ENCODE measurements at regions not wholly inside any gene's neighbourhood (a gene's known extent, or its start where the extent isn't known, plus 50 kb on each side); places are given as distances from the start of the nearest gene placed in this dataset.

GRCh38 chr10:88169037-88169319 lies 305.6 kb downstream of the PTEN start:
- POLR2A ChIA-PET, result interaction anchor here (0.6 kb wide), 1 partner anchor 77 kb away, joined by 3 read pairs; no protein-coding TSS in a partner anchor
- Mint-ChIP-seq H3K36me3 (peaks cover 4% of the 10 kb centered on the region; the same call in 1 of the 2 replicates), H3K27me3 (ENCODE audit: low read depth) (no peaks in the 10 kb centered on the region), H3K4me3 (no peak overlapping the region), H3K9me3 (peaks cover 23% of the 10 kb centered on the region), H3K27ac (no peak overlapping the region), H3K4me1 (peaks cover 9% of the 10 kb centered on the region)
- no peak for DNase-seq (ENCODE audit: low spot score)
- CTCF ChIA-PET, result no interaction called here
- TF ChIP-seq RELA (CRISPR knock-in tag; IDR thresholded peaks at IDR 0.05; ENCODE audit: borderline replicate concordance) (no peak), ATF2 (CRISPR knock-in tag; IDR thresholded peaks at IDR 0.05; ENCODE audit: borderline replicate concordance, low read depth) (no peak), ZNF138 (CRISPR knock-in tag; conservative IDR thresholded peaks at IDR 0.05) (no peak)
- ATAC-seq, result no peak

DNA sequence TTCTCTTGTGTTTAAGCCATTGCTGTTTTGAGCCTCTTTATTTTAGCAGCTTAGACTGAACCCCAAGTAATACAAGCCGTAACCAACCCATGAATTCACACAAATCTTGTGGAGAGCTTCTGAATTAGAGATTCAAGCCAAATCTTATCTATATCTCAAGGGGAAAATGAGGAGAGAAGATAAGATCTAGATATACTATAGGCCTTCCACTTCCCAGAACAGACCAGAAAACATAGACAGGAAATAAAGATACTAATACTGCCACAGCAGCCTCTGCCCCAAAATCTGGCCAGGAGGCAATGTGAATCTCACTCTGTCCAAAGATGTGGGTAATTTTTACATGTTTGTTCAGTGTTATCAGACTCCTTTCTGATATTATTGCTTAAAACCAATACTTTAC lies 307.2 kb downstream of the PTEN start:
- H3K27me3 Mint-ChIP-seq (ENCODE audit: low read depth), result no peaks in the 10 kb centered on the region
- ATAC-seq, result no peak
- H3K9me3 Mint-ChIP-seq, result peaks cover 36% of the 10 kb centered on the region
- H3K4me3 Mint-ChIP-seq, result no peak overlapping the region
- POLR2A ChIA-PET, result no interaction called here
- H3K27ac Mint-ChIP-seq, result no peak overlapping the region
- TF ChIP-seq, protein P1, sequence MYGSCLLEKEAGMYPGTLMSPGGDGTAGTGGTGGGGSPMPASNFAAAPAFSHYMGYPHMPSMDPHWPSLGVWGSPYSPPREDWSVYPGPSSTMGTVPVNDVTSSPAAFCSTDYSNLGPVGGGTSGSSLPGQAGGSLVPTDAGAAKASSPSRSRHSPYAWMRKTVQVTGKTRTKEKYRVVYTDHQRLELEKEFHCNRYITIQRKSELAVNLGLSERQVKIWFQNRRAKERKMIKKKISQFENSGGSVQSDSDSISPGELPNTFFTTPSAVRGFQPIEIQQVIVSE (CRISPR knock-in tag; IDR thresholded peaks at IDR 0.05; ENCODE audit: borderline replicate concordance), result no peak
- TF ChIP-seq, protein P2, sequence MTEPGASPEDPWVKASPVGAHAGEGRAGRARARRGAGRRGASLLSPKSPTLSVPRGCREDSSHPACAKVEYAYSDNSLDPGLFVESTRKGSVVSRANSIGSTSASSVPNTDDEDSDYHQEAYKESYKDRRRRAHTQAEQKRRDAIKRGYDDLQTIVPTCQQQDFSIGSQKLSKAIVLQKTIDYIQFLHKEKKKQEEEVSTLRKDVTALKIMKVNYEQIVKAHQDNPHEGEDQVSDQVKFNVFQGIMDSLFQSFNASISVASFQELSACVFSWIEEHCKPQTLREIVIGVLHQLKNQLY (CRISPR knock-in tag; IDR thresholded peaks at IDR 0.05), result no peak
- no peak for TF ChIP-seq MYBL2 (CRISPR knock-in tag; IDR thresholded peaks at IDR 0.05)
- TF ChIP-seq, protein P3, sequence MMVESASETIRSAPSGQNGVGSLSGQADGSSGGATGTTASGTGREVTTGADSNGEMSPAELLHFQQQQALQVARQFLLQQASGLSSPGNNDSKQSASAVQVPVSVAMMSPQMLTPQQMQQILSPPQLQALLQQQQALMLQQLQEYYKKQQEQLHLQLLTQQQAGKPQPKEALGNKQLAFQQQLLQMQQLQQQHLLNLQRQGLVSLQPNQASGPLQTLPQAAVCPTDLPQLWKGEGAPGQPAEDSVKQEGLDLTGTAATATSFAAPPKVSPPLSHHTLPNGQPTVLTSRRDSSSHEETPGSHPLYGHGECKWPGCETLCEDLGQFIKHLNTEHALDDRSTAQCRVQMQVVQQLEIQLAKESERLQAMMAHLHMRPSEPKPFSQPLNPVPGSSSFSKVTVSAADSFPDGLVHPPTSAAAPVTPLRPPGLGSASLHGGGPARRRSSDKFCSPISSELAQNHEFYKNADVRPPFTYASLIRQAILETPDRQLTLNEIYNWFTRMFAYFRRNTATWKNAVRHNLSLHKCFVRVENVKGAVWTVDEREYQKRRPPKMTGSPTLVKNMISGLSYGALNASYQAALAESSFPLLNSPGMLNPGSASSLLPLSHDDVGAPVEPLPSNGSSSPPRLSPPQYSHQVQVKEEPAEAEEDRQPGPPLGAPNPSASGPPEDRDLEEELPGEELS (CRISPR knock-in tag; IDR thresholded peaks at IDR 0.05), result no peak
- no peak for DNase-seq (ENCODE audit: low spot score)
- peaks cover 5% of the 10 kb centered on the region for H3K4me1 Mint-ChIP-seq
- CTCF ChIA-PET, result no interaction called here
- peaks cover 4% of the 10 kb centered on the region; the same call in 1 of the 2 replicates for H3K36me3 Mint-ChIP-seq

- ChIA-PET POLR2A (no interaction called here), CTCF (no interaction called here)
- TF ChIP-seq IRF2 (CRISPR knock-in tag; IDR thresholded peaks at IDR 0.05; ENCODE audit: borderline replicate concordance, low read depth) (no peak), PREB (CRISPR knock-in tag; IDR thresholded peaks at IDR 0.05; ENCODE audit: borderline replicate concordance) (no peak), EMX1 (CRISPR knock-in tag; IDR thresholded peaks at IDR 0.05) (no peak), ZNF317 (CRISPR knock-in tag; IDR thresholded peaks at IDR 0.05; ENCODE audit: borderline replicate concordance, low read depth) (no peak), NR1H2 (CRISPR knock-in tag; IDR thresholded peaks at IDR 0.05) (no peak), NFATC4 (CRISPR knock-in tag; IDR thresholded peaks at IDR 0.05) (no peak), CREM (CRISPR knock-in tag; IDR thresholded peaks at IDR 0.05) (no peak), CTCF (IDR thresholded peaks at IDR 0.05) (no peak), NFE2L1 (CRISPR knock-in tag; IDR thresholded peaks at IDR 0.05) (no peak), ELF4 (CRISPR knock-in tag; IDR thresholded peaks at IDR 0.05; ENCODE audit: low read depth) (no peak), GRHL2 (CRISPR knock-in tag; IDR thresholded peaks at IDR 0.05; ENCODE audit: insufficient replicate concordance, severe bottlenecking) (no peak), ETV6 (CRISPR knock-in tag; IDR thresholded peaks at IDR 0.05) (no peak), ZNF121 (CRISPR knock-in tag; IDR thresholded peaks at IDR 0.05) (no peak)
- TF ChIP-seq, protein P4, sequence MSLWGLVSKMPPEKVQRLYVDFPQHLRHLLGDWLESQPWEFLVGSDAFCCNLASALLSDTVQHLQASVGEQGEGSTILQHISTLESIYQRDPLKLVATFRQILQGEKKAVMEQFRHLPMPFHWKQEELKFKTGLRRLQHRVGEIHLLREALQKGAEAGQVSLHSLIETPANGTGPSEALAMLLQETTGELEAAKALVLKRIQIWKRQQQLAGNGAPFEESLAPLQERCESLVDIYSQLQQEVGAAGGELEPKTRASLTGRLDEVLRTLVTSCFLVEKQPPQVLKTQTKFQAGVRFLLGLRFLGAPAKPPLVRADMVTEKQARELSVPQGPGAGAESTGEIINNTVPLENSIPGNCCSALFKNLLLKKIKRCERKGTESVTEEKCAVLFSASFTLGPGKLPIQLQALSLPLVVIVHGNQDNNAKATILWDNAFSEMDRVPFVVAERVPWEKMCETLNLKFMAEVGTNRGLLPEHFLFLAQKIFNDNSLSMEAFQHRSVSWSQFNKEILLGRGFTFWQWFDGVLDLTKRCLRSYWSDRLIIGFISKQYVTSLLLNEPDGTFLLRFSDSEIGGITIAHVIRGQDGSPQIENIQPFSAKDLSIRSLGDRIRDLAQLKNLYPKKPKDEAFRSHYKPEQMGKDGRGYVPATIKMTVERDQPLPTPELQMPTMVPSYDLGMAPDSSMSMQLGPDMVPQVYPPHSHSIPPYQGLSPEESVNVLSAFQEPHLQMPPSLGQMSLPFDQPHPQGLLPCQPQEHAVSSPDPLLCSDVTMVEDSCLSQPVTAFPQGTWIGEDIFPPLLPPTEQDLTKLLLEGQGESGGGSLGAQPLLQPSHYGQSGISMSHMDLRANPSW (CRISPR knock-in tag; conservative IDR thresholded peaks at IDR 0.05; ENCODE audit: low read depth), result no peak
- Mint-ChIP-seq H3K27me3 (ENCODE audit: low read depth) (no peaks in the 10 kb centered on the region), H3K9me3 (peaks cover 34% of the 10 kb centered on the region), H3K4me1 (no peaks in the 10 kb centered on the region), H3K36me3 (peaks cover 4% of the 10 kb centered on the region; the same call in 1 of the 2 replicates), H3K27ac (no peak overlapping the region), H3K4me3 (no peak overlapping the region)
- ATAC-seq (no peak), DNase-seq (ENCODE audit: low spot score) (no peak)
Observed at GRCh38 chr10:88172159-88172558, 308.7 kb downstream of the PTEN start.
